GM21825 (cell line): ENCODE measurements at regions not wholly inside any gene's neighbourhood (a gene's known extent, or its start where the extent isn't known, plus 50 kb on each side); places are given as distances from the start of the nearest gene placed in this dataset.
"Not testable (repeated sequence)": the region's sequence is repeated elsewhere in the genome, so short reads cannot be mapped to it uniquely, and the experiment has no call there.

Experiments used
- ATAC-seq: cut with Tn5 transposase; IDR thresholded peaks from one replicate; pipeline ENCODE4 v1.9.1; 2021; ENCODE audit warnings: mild to moderate bottlenecking, moderate library complexity; ENCODE audit not compliant: unreplicated experiment

GRCh38 chr21:15453261-15453660 lies 276.5 kb upstream of the USP25 start:
- ATAC-seq: no peak

- not testable (repeated sequence) for ATAC-seq
Observed at GRCh38 chr21:15453785-15454184, 276.0 kb upstream of the USP25 start.

GRCh38 chr21:15454931-15455330 lies 274.9 kb upstream of the USP25 start:
- ATAC-seq: not testable (repeated sequence)

- no peak for ATAC-seq
Observed at GRCh38 chr21:15455819-15456462, 273.8 kb upstream of the USP25 start.

- ATAC-seq: no peak
Observed at GRCh38 chr21:15457965-15458364, 271.8 kb upstream of the USP25 start.

GRCh38 chr21:15462092-15462491 lies 267.7 kb upstream of the USP25 start:
- ATAC-seq: no peak

GRCh38 chr21:15466329-15466728 lies 263.5 kb upstream of the USP25 start:
- no peak for ATAC-seq

GRCh38 chr21:15468368-15468767 lies 261.4 kb upstream of the USP25 start:
- no peak for ATAC-seq

- no peak for ATAC-seq
Observed at GRCh38 chr21:15472108-15473040, 257.4 kb upstream of the USP25 start.

- not testable (repeated sequence) for ATAC-seq
Observed at GRCh38 chr21:15477773-15478172, 252.0 kb upstream of the USP25 start.

- ATAC-seq: no peak
Observed at GRCh38 chr21:15480160-15480559, 249.6 kb upstream of the USP25 start.

- ATAC-seq: peak; percentile 98
Observed at GRCh38 chr21:15483138-15483780, 246.5 kb upstream of the USP25 start.

GRCh38 chr21:15486460-15487195 lies 243.2 kb upstream of the USP25 start:
- ATAC-seq: no peak

GRCh38 chr21:15487196-15487550 lies 242.6 kb upstream of the USP25 start:
- no peak for ATAC-seq

GRCh38 chr21:15491100-15491499 lies 238.7 kb upstream of the USP25 start:
- ATAC-seq: no peak

- no peak for ATAC-seq
Observed at GRCh38 chr21:15493646-15494045, 236.1 kb upstream of the USP25 start.

- no peak for ATAC-seq
Observed at GRCh38 chr21:15494481-15494880, 235.3 kb upstream of the USP25 start.

- ATAC-seq: no peak
Observed at GRCh38 chr21:15495965-15496364, 233.8 kb upstream of the USP25 start.

- ATAC-seq: no peak
Observed at GRCh38 chr21:15496911-15497310, 232.9 kb upstream of the USP25 start.

GRCh38 chr21:15498455-15498854 lies 231.3 kb upstream of the USP25 start:
- ATAC-seq: no peak

GRCh38 chr21:15506086-15506485 lies 223.7 kb upstream of the USP25 start:
- no peak for ATAC-seq
